Activated CD4-positive, alpha-beta memory T cell treated with anti-CD3 and anti-CD28 coated beads, Interleukin-2, amount 10 ng/mL, durations not matched to agents 7 days and 5 days (primary cell): ENCODE measurements at regions not wholly inside any gene's neighbourhood (a gene's known extent, or its start where the extent isn't known, plus 50 kb on each side); places are given as distances from the start of the nearest gene placed in this dataset.
"Not testable (repeated sequence)": the region's sequence is repeated elsewhere in the genome, so short reads cannot be mapped to it uniquely, and the experiment has no call there.

ENCODE experiments used
- CTCF ChIA-PET: fragments of 350-600 bp; sonication (Branson Sonifier 250); formaldehyde crosslinking; loops from one replicate; lab custom pipeline; 2021; ENCODE audit warnings: antibody characterized with exemption, inconsistent platforms; lab: Charles Lee
- POLR2A ChIA-PET: fragments of 350-600 bp; sonication (Branson Sonifier 250); formaldehyde crosslinking; loops from one replicate; lab custom pipeline; 2021; ENCODE audit warnings: antibody characterized with exemption; lab: Charles Lee
- DNase-seq: peaks from one replicate; pipeline ENCODE4 v3.0.0-alpha.2; 2020
- H3K27ac Mint-ChIP-seq: one replicate; pipeline ENCODE4 v1.8.0; 2021; ENCODE audit warnings: mild to moderate bottlenecking, mixed read lengths
- H3K27me3 Mint-ChIP-seq: one replicate; pipeline ENCODE4 v1.8.0; 2021; ENCODE audit warnings: mixed read lengths
- H3K36me3 Mint-ChIP-seq: one replicate; pipeline ENCODE4 v1.8.0; 2021; ENCODE audit warnings: low read depth, mixed read lengths
- H3K4me1 Mint-ChIP-seq: one replicate; pipeline ENCODE4 v1.8.0; 2021; ENCODE audit warnings: mixed read lengths
- H3K4me3 Mint-ChIP-seq: one replicate; pipeline ENCODE4 v1.8.0; 2021; ENCODE audit warnings: mild to moderate bottlenecking, mixed read lengths
- H3K9me3 Mint-ChIP-seq: one replicate; pipeline ENCODE4 v1.8.0; 2021; ENCODE audit warnings: mixed read lengths

GRCh38 chr7:65453341-65454030, 79.8 kb downstream of the ZNF92 start:
- H3K27ac Mint-ChIP-seq, result no peak overlapping the region
- peaks cover 4% of the 10 kb centered on the region for H3K27me3 Mint-ChIP-seq
- H3K9me3 Mint-ChIP-seq, result no peaks in the 10 kb centered on the region
- ChIA-PET CTCF (no interaction called here), POLR2A (no interaction called here)
- H3K4me3 Mint-ChIP-seq, result no peak overlapping the region
- H3K4me1 Mint-ChIP-seq, result peaks cover 7% of the 10 kb centered on the region
- H3K36me3 Mint-ChIP-seq, result no peaks in the 10 kb centered on the region
- no peak for DNase-seq

DNA sequence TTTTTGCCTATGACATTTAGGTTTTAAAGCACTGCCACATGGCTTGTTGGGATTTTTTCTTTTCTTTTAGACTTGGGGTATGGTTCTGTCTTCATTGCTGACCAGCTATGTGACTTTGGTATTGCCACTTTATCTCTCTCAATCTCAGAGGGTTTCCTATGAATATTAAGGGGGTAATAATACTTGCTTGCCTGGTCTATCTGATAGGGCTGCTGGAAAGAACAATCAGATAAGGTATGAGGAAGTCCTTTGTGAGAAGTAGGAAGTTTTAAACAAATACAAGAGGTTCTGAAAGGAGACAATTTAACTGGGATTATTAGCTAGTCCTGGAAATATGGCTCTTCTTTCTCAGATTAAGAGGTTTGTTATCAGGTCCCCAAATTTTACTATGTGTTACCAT, 80.8 kb downstream of the ZNF92 start:
- H3K4me1 Mint-ChIP-seq, result peaks cover 4% of the 10 kb centered on the region
- H3K4me3 Mint-ChIP-seq, result no peak overlapping the region
- H3K36me3 Mint-ChIP-seq, result no peaks in the 10 kb centered on the region
- peaks cover 4% of the 10 kb centered on the region for H3K27me3 Mint-ChIP-seq
- H3K27ac Mint-ChIP-seq, result no peak overlapping the region
- DNase-seq, result no peak
- CTCF ChIA-PET, result no interaction called here
- POLR2A ChIA-PET, result no interaction called here
- no peaks in the 10 kb centered on the region for H3K9me3 Mint-ChIP-seq

- POLR2A ChIA-PET, H3K27me3 Mint-ChIP-seq, H3K4me1 Mint-ChIP-seq, H3K9me3 Mint-ChIP-seq, H3K27ac Mint-ChIP-seq, H3K36me3 Mint-ChIP-seq, DNase-seq, CTCF ChIA-PET, H3K4me3 Mint-ChIP-seq: not testable (repeated sequence)
Measured at GRCh38 chr7:65455050-65455449, 81.4 kb downstream of the ZNF92 start.

GRCh38 chr7:65457705-65458104, 84.0 kb downstream of the ZNF92 start:
- H3K36me3 Mint-ChIP-seq, result no peaks in the 10 kb centered on the region
- no peak overlapping the region for H3K27ac Mint-ChIP-seq
- DNase-seq, result no peak
- H3K9me3 Mint-ChIP-seq, result no peaks in the 10 kb centered on the region
- H3K4me1 Mint-ChIP-seq, result peaks cover 3% of the 10 kb centered on the region
- H3K4me3 Mint-ChIP-seq, result no peak overlapping the region
- CTCF ChIA-PET, result no interaction called here
- no peaks in the 10 kb centered on the region for H3K27me3 Mint-ChIP-seq
- POLR2A ChIA-PET, result no interaction called here

- ChIA-PET POLR2A (no interaction called here), CTCF (no interaction called here)
- H3K4me1 Mint-ChIP-seq, result peaks cover 8% of the 10 kb centered on the region
- DNase-seq, result no peak
- H3K36me3 Mint-ChIP-seq, result no peaks in the 10 kb centered on the region
- H3K27me3 Mint-ChIP-seq, result no peaks in the 10 kb centered on the region
- peaks cover 4% of the 10 kb centered on the region for H3K9me3 Mint-ChIP-seq
- H3K4me3 Mint-ChIP-seq, result no peak overlapping the region
- H3K27ac Mint-ChIP-seq, result no peak overlapping the region
Measured at GRCh38 chr7:65459438-65459837, 85.8 kb downstream of the ZNF92 start.

DNA sequence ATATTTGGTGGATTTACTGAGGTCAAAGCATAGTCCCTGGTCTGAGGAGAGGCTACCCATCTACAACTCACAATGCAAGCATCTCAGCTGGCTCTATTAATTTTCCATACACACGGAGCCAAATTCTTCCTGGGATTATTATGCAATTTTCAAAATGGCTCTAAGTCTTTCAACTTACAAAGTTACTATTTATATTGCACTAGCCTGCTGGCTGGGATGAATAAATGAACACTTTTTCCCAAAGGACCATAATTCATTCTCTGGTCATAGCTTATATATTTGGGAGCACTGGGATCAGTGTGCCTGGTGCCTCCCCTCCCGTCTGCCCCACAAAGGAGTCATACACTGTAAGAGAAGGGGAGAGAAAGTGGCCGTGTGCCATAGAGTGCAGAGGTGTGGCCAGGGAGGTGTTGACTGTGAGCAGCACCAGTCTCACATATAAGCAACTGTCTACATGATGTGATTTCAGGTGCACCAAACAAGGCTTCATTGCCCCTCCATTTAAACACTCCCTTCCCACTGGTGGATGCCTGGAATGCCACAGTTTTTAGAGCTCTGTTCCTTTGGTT, 88.6 kb downstream of the ZNF92 start:
- no peak for DNase-seq
- H3K27me3 Mint-ChIP-seq, result peaks cover 2% of the 10 kb centered on the region
- ChIA-PET POLR2A (no interaction called here), CTCF (no interaction called here)
- no peak overlapping the region for H3K27ac Mint-ChIP-seq
- peaks cover 6% of the 10 kb centered on the region for H3K9me3 Mint-ChIP-seq
- peaks cover 8% of the 10 kb centered on the region for H3K4me1 Mint-ChIP-seq
- H3K4me3 Mint-ChIP-seq, result no peak overlapping the region
- H3K36me3 Mint-ChIP-seq, result peaks cover 3% of the 10 kb centered on the region

- CTCF ChIA-PET, result no interaction called here
- no peak for DNase-seq
- POLR2A ChIA-PET, result no interaction called here
Measured at GRCh38 chr7:65463184-65463583, 89.5 kb downstream of the ZNF92 start.

DNA sequence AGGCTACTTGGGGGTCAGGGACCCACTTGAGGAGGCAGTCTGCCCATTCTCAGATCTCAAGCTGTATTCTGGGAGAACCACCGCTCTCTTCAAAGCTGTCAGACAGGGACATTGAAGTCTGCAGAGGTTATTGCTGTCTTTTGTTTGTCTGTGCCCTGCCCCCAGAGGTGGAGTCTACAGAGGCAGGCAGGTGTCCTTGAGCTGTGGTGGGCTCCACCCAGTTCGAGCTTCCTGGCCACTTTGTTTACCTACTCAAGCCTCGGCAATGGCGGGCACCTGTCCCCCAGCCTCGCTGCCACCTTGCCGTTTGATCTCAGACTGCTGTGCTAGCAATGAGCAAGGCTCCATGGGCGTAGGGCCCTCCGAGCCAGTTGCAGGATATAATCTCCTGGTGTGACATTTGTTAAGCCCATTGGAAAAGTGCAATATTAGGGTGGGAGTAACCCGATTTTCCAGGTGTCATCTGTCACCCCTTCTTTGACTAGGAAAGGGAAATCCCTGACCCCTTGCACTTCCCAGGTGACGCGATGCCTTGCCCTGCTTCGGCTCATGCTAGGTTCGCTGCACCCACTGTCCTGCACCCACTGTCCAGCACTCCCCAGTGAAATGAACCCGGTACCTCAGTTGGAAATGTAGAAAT, 96.4 kb downstream of the ZNF92 start:
- H3K27ac Mint-ChIP-seq, POLR2A ChIA-PET, H3K27me3 Mint-ChIP-seq, DNase-seq, CTCF ChIA-PET, H3K4me3 Mint-ChIP-seq: not testable (repeated sequence)
- Mint-ChIP-seq H3K36me3 (peaks cover 28% of the 10 kb centered on the region), H3K9me3 (peaks cover 36% of the 10 kb centered on the region), H3K4me1 (peaks cover 16% of the 10 kb centered on the region)

More at GRCh38 chr7:65463184-65463583, 89.5 kb downstream of the ZNF92 start:
- peaks cover 2% of the 10 kb centered on the region for H3K27me3 Mint-ChIP-seq
- peaks cover 12% of the 10 kb centered on the region for H3K9me3 Mint-ChIP-seq
- peaks cover 8% of the 10 kb centered on the region for H3K4me1 Mint-ChIP-seq
- H3K36me3 Mint-ChIP-seq, result peaks cover 8% of the 10 kb centered on the region
- H3K27ac Mint-ChIP-seq, result peak overlapping the region; percentile 55
- H3K4me3 Mint-ChIP-seq, result no peak overlapping the region

DNA sequence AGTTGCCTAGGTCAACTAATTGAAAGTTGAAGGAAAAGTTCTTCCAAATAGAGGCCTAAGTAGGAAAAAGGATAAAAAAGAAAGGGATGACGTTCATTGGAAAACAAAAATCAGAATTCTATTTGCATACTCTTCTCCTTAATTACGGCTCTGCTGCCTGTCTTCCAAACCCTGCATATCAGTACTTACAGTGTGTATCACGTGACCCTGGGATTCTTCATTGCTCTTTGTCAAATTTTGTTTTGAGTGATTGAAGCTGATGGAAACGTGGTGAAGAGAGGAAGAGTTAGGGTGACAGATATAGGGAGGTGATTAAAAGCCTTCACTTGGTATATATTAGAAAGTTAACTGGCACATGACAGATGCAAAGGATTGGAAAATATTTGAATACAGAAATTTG, 97.9 kb downstream of the ZNF92 start:
- POLR2A ChIA-PET, result no interaction called here
- H3K4me3 Mint-ChIP-seq, result no peak overlapping the region
- peaks cover 38% of the 10 kb centered on the region for H3K9me3 Mint-ChIP-seq
- peaks cover 2% of the 10 kb centered on the region for H3K27me3 Mint-ChIP-seq
- H3K4me1 Mint-ChIP-seq, result peaks cover 32% of the 10 kb centered on the region
- H3K27ac Mint-ChIP-seq, result no peak overlapping the region
- H3K36me3 Mint-ChIP-seq, result peaks cover 37% of the 10 kb centered on the region
- CTCF ChIA-PET, result no interaction called here
- DNase-seq, result no peak

DNA sequence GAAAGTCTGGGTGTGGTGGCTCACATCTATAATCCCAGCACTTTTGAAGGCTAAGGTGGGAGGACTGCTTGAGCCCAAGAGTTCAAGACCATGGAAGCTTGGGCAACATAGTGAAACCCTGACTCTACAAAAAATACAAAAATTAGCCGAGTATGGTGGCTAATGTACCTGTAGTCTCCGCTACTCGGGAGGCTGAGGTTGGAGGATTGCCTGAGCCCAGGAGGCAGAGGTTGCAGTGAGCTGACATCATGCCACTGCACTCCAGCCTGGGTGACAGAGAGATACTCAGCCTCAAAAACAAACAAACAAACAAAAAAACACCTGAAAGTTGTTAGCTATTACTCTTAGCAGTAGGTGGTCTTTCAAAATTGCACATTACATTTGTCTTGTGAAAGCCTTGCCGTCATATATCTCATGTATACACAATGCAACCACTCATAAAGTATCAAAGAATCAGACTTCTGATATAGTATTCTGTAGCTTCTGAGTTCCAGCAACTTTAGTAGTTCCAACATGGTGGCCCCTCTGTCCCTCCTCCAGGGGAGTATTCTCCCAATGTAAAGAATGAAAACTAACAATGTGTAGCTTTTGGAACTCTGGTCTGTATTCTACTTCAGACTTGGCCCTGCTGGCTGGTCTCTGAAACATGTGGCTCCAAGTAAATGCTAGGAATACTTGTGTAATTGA, 101.5 kb downstream of the ZNF92 start:
- Mint-ChIP-seq H3K27ac (peak overlapping the region; percentile 86), H3K36me3 (peaks cover 49% of the 10 kb centered on the region), H3K4me3 (no peak overlapping the region), H3K4me1 (peaks cover 50% of the 10 kb centered on the region), H3K9me3 (peaks cover 45% of the 10 kb centered on the region), H3K27me3 (no peaks in the 10 kb centered on the region)
- no peak for DNase-seq
- POLR2A ChIA-PET, result interaction anchor here (1.0 to 2.2 kb wide), 3 partner anchors 99 to 808 kb away, joined by 4 to 19 read pairs (median 4); partner anchors contain the start of gene ZNF92
- CTCF ChIA-PET, result interaction anchor here (0.6 kb wide), 1 partner anchor 1910 kb away, joined by 3 read pairs; no protein-coding TSS in a partner anchor

- H3K4me1 Mint-ChIP-seq, result peaks cover 52% of the 10 kb centered on the region
- H3K27ac Mint-ChIP-seq, result peak overlapping the region; percentile 86
- peak; percentile 68 for DNase-seq
- H3K4me3 Mint-ChIP-seq, result peak overlapping the region; percentile 12
- peaks cover 42% of the 10 kb centered on the region for H3K9me3 Mint-ChIP-seq
- CTCF ChIA-PET, result interaction anchor here (0.6 kb wide), 1 partner anchor 1910 kb away, joined by 3 read pairs; no protein-coding TSS in a partner anchor
- POLR2A ChIA-PET, result interaction anchor here (1.0 to 2.2 kb wide), 3 partner anchors 100 to 809 kb away, joined by 4 to 19 read pairs (median 4); partner anchors contain the start of gene ZNF92
- peaks cover 54% of the 10 kb centered on the region for H3K36me3 Mint-ChIP-seq
- no peaks in the 10 kb centered on the region for H3K27me3 Mint-ChIP-seq
Measured at GRCh38 chr7:65475734-65476319, 102.2 kb downstream of the ZNF92 start.

DNA sequence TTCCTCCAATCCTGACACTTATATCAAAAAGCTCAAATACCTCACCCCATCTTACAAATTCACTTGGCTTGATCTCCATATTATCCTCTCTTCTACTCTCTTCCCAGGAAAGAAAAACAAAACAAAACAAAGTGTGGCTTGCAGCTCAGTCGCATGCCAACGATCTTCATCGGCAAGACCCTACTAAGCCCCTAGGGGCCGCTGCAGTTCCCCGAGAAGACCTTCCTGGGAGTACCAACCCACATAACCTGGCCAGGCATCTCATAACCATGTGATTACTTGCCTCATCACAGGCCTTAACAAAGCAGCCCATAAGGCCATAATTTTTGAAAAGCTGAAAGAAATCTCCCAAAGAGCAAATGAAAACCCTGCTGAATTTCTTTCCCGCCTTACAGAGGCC, 103.7 kb downstream of the ZNF92 start:
- Mint-ChIP-seq H3K27me3 (peaks cover 6% of the 10 kb centered on the region), H3K36me3 (peaks cover 57% of the 10 kb centered on the region), H3K4me1 (peaks cover 52% of the 10 kb centered on the region), H3K4me3 (no peak overlapping the region), H3K9me3 (peaks cover 43% of the 10 kb centered on the region), H3K27ac (peak overlapping the region; percentile 86)
- no peak for DNase-seq
- ChIA-PET POLR2A (no interaction called here), CTCF (no interaction called here)
